HG03060 (cell line): ENCODE measurements at regions not wholly inside any gene's neighbourhood (a gene's known extent, or its start where the extent isn't known, plus 50 kb on each side); places are given as distances from the start of the nearest gene placed in this dataset.

Experiments used
- ATAC-seq: cut with Tn5 transposase; IDR thresholded peaks from one replicate; pipeline ENCODE4 v1.9.1; 2021; ENCODE audit warnings: low read depth, moderate number of reproducible peaks; ENCODE audit not compliant: unreplicated experiment

DNA sequence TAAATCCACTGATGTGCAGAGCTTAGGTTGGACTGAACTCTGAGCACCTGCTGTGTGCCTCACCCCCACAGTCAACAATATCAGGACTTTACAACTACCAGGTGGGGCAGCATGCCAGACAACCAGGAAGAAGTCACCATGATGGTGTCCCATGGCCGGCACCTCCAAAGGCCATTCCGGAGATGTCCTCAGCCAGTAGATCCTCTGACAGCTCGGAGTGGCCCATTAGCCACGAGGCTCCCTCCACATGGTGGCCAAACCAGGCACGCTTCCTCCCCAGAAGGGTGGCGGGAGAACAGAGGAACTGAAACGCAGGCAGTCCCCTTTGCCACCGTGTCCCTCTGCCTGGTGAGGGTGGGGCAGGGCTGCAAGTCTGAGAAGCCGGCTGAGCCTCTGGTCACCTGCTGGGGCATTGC, 390.0 kb downstream of the TNS3 start:
- no peak for ATAC-seq

DNA sequence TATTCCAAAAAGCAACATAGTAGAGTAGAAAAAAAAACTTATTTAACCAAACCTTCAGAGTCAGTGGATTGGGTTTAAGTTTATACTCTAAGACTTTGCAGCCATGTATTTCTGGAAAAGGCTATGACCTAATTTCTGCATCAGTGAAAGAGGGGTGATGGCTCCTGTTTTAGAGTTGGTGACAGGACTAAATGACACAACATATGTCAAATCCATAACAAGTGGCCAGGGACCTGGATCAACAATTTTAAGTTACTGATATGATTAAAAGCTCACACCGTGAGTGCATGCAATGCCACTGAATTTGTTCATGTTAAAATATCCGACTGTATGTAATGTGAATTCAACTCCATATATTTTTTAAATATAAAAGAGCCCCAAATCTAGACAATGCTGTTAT, 390.6 kb downstream of the TNS3 start:
- no peak for ATAC-seq

DNA sequence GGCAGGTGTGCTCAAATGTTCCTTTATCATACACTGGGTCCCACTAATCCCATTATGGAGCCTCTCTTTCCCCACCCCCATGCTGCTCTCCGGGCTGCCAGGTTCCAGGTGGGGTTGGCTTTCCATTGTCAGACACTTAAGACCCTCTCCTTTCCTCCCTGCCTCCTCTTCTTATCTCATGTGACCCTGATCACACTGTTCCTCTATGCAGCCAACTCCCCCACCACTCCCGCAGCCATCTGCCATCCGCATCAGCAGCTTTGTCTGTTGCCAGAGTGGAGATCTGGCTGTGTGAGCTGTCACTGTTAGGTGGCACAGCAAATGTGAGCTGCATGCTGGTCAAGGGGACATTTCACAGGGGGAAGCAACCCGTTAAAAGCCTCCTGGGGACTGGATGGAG, 391.4 kb downstream of the TNS3 start:
- ATAC-seq, result no peak

DNA sequence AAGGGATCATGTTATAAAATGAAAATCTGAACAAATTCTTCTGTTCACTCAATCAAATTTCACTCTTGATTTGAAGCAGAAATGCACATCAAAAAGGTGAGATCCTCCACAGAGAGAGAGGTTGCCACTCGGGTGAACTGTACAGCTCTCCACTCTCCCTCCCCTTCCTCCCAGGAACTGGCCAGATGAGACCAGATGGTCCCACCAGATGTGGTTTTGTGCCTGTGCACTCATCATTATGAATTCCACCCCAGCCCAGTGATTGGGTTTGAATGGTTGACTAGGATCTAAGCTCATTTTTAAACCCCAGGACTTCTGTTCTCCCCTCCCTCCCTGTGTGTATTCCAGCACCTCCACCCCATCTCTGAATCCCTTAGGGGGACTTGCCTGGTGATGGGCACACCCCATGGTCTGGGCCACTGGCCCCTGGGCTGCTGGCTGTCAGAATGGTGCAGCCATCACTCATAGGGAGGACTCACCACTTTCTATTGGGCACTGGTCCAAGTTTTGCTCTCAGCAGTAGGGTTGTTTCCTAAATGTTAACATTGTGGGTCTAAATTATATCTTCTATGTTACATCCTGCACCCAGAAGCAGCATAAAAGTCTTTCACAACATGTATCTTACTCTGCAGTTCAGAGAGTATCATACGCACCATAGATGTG, 393.1 kb downstream of the TNS3 start:
- no peak for ATAC-seq

DNA sequence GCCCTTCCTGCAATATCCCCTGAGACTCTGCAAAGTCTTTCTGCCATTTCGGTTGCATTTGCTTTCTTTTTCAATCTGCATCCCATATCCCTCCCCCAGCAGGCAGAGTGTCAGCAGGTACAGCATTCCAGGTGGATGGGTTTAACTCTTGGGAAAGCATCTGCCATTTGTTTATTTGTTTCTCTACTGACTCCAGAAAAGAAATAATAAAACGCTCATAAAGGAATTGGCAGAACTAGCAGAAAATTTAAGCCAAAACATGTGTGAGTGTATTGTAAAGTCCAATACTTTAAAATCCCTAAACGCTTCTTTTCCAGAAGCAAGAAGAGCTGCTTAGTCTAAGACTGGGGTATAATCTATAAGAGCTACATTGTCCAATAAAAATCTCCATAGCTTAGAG, 393.8 kb downstream of the TNS3 start:
- ATAC-seq, result no peak

DNA sequence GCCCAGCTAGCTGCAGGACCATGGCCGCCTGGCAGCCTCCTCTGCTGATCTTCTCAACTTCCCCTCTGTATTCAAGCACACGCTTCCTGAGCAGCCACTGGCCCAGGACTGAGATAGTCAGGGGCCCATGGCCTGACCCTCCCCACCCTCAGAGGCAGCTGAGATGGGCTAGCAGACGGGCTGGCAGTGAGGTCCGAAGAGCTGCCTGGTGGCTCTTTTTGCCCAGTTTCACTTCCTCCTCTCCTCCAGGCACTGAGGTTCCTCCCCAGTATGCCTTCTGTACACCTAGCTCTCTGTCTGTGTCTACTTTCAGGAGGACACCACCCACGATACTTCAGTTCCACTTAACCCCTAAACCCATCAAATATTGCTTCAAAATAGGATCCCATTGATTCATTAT, 395.6 kb downstream of the TNS3 start:
- peak; percentile 90 for ATAC-seq

DNA sequence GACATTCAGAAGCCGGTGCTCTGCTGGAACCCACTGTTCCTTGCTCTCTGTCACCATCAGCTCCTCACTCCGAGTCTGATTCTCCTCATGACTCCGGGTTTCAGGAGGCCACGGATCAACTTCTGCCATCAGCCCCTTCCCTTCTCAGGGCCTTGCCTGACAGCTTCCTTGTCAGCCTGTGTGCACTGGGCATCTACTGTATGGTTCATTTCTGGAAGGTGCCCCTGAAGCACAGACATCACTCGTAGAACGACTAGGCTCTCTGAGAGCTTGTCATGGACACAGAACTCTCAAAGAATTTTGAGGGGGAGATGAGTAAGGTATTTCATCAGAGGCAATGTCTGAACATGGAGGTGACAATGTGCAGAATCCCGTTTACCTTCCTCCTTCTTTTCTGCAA, 396.1 kb downstream of the TNS3 start:
- no peak for ATAC-seq

DNA sequence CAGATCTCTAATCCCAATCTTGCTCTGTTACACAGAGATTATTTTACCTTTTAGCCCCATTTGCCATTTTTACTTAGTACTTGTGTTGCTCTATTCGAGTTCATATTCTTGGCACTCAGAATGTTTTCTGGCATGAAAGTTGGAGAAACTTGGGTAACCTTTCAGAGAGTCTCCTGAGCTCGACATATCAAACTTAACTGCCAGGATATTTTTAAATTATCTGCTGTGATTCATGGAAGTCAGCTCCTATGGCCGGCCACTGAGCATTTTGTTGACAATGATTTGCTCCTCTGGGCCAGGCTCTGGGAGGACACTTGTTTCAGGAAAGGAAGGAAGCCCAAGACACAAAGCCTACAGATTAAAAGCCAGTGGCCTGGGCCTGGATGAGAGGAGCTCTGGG, 396.7 kb downstream of the TNS3 start:
- ATAC-seq, result no peak

DNA sequence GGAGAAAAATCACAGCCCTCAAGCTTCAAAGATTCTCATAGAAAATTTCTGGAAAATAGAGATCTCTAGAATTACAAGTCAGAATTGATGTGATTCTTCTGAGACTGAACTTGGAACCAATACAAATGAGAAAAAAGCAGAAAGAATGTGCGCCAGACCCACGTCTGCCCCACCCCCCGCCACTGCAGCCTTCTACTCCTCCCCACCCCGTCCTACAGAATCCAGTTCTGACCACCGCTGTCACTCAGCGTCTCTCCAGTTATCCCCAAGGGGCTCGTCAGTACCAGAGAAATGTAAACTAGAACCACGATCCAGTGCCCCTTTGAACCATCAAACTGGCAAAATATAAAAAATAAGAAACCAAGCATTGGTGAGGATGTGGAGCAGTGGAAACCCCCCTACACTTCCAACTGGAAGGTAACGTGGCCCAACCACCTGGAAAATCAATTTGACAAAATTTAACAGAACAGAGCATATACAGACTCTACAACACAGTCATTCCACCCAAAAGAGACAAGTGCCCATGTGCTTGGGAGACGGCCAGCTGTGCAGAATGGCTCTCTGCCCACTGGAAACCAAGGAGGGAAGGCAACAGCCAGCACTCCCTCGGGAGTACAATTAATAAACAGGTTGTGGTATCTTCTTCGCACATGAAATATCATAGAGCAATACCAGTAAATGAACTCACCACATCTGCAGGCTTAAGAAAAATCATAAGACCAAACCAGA, 397.9 kb downstream of the TNS3 start:
- no peak for ATAC-seq

DNA sequence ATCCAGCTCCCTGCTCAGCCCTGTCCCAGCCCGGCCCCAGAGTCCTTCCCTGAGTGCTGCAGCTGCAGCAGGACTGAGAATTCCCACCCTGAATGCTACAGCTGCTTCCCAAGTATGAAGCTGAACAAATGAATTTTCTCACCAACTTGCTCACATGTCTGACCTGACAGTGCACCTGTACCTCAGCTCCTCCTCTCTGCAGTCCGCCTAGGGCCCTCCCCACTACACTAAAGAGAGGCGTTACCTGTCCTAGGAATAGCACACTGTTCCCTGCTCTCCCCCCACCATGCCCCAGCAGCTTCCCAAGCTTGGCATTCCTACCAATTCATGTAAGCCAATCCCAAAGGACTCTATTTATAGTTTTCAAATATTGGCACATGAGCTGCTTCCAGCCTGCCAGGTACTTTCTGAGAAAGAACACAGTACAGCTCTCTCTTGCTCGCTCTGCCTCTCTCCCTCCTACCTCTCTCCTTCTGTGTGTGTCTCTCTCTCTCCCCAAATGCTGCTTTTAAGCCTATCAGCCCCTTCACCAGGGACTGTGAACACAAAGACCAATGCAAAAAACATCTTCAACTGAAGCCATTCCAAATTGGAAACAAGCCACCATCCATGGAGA, 400.1 kb downstream of the TNS3 start:
- ATAC-seq, result no peak

DNA sequence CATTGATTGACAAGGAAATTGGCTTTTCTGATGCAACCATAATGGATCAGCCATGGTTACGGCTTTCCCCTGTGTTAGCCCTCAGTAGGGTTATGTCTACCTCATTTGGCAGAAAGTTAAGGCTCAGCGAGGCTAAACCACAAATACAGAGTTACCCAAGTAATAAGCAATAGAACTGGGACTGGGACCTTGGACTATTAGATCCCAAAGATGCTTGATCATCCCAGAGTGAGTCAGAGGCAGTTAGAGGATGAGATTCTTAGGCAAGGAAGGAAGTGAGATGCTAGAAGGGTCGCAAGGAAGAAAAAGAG, 401.4 kb downstream of the TNS3 start:
- no peak for ATAC-seq

DNA sequence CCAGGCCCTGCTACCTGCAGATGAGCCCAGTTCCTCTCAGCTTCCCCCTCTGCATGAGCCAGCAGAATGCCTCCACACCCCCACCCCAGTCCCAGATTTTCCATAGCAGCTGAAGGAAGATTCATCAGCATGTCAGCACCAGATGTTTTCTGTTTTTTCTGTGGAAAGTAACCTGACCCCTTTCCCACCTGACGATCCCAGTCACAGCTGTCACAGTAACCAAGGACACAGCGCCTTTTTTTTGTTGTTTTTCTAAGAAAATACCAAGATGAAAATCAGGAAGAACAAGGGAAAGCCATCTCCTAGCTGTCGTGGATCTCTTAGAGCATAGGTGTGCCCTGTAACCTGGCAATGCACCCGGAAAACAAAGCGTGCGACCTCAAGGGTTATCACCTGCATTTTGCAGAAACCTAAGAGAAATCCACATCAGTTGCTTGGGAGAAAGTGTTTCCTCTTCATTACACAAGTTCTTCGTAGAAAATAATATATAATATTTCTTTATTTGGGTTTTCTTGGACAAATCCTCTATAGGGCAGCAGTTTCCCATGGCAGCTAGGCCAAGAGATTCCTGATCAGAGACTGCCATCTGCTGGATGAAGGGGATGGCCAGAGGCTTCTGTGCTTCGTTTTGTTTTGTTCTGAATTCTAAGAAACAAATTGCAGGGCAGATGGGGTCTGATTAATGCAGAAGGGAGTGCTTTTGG, 401.9 kb downstream of the TNS3 start:
- no peak for ATAC-seq

DNA sequence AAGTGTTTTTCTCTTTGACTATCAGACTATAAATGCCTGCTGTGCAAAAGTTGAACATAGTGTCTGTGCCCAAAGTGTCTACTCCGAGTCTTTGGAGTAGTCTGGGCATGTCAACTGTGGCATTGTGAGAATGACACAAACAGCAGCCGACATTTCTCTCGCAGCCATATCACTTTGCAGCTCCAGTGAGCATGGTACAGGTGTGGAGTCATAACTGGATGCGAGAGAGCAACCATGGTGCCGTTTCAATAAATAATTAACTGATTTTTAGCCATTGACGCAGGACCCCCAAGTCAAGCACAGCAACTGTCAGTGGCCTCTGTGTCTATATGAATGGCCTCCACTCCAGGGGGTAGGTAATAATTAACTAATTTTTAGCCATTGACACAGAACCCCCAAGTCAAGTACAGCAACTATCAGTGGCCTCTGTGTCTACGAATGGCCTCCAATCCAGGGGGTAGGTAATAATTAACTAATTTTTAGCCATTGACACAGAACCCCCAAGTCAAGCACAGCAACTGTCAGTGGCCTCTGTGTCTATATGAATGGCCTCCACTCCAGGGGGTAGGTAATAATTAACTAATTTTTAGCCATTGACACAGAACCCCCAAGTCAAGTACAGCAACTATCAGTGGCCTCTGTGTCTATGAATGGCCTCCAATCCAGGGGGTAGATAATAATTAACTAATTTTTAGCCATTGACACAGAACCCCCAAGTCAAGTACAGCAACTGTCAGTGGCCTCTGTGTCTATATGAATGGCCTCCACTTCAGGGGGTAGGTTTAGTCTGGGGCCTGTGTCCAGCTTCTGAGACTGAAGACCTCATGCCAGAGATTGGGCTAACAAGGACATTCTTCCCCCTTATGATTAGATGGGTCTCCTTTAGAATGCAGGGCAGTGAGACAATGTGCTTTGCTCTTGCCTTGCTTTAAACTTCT, 409.0 kb downstream of the TNS3 start:
- ATAC-seq, result peak; percentile 76

DNA sequence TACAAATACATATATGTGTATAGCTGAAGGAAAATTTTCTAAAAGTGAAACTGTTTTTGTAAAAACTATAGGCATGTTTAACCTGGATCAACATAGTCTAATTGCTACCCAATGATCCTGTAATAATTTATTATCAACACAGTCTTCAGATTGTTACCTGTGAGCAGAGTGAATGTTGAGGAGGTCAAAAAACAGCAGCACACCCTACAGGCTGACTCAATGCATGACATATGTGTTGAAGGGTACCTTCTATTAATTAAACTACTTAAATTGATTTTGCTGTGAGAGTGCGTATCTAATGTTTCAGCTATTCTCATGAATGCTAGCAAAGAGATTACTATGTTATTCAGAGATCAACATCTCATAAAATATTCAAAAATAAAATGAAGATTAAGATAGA, 411.4 kb downstream of the TNS3 start:
- no peak for ATAC-seq

DNA sequence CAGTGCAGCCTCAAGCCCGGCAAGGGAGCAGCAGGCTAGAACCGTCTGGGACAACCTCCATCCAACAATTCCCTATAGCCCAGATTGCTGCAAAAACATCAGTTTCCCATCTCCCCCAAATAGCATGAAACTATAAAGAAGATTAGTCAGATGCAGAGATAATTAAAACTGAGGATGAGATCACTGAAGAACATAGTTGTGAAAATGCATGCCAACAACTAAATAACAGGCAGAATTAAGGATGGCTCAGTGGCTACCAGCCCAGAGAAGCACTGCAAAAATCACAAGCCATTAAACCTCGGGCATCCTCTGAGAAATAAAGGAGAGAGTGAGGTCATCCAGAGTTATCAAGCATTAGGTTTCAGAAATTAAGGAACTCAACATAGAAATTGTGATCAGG, 427.1 kb downstream of the TNS3 start:
- ATAC-seq, result no peak

DNA sequence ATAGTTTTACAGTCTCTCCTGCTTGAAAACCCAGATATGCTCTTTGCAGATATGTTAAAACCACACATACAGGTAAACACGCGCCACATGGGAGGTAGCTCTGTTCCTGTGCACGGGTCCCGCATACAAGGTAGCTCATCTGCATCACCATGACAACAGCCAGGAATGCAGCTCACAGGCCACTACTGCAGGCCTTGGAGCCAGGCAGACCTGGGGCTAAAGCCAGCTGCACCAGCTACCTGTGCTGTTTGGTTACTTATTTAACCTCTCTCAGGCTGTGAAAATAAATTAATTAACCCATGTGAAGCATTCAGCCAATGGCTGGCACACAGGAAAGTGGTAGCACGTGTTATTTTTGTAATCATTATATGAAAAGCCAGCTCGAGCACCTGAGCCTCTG, 428.3 kb downstream of the TNS3 start:
- no peak for ATAC-seq

DNA sequence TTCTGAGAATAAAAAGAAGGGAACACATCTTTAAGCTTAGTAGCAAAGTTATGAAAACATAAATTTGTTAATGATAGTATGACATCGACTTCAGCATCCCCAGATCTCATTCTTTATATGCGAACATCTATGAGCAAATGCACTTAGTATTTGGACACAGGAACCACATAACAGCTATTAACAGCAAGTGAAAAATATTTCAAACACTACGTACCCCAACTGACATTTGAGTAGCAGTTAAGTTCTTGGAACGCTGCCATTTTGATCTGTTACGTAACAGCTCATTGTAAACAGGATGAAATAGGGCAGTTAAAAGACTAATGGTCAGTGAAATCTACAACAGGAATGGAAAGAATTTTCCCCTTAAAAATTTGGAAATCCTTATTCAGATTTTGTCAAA, 428.9 kb downstream of the TNS3 start:
- no peak for ATAC-seq

DNA sequence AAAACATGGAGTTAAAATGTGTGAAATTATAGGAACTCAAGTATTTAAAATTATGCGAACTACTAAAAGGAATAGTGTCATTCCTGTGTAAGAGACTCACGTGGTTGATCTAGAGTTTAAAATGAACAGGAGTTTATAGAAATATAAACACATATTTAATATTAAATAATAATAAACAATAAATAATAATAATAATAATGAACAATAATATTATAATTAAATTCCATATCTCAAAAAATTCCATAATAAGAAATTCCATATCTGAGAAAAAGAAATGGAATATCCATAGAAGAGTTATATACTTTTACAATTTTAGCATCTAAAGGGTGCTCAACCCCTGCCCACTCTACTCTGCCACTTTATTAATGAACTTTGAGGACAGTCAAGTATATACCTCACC, 429.6 kb downstream of the TNS3 start:
- ATAC-seq, result no peak

DNA sequence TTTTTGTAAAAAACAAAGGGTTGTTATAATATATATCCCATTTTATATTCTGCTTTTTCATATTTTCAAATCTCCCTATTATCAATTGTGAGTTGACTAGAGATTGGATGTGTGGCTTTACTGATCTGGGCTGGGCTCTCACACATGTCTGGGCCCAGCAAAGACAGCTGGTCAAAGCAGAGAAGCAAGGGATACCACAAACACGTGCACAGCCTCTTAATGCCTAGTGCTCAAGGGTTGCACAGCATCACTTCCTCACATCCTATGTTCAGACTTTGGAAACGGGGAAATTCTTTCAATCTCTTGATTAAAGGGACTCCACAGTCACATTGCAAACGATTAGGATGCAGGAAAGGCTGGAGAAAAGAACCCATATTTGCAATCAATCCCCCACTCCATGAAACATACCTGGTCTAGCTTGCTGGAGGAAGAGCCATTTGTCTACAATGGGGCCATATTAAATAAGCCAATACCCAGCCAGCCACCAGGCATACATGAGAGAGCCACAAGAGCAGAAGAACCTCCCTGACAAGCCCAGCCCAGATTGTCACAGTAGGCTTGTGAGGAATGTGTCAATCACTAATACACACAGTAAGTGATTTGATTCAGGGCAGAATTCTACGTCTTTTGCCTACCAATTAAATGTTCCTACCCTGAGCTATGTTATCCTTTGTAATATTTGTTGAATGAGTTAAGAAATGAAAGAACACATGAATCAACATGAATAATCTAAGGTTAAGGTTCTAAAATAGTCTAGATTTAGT, 431.2 kb downstream of the TNS3 start:
- ATAC-seq, result no peak

DNA sequence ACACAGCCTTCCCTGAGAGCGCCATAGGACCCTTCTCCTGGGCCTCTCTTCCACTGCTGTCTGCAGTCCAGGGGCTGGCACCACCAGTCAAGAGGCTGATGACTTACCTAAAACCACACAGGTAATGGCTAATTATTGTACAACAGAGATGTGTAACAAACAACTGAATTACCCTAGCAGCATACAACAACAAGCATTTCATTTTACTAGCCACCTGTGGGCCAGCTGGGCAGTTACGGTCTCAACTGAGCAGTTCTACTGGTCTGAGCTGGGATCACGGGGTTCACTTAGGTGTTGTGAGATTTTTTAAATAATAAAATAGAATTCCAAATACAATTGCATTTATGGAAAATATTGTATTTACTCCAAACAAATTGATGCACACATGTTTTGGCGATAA, 431.9 kb downstream of the TNS3 start:
- ATAC-seq, result no peak
